Cardiac fibroblast (primary cell): ENCODE measurements at regions not wholly inside any gene's neighbourhood (a gene's known extent, or its start where the extent isn't known, plus 50 kb on each side); places are given as distances from the start of the nearest gene placed in this dataset.

Experiments
- DNase-seq, 2 donors: peaks; one replicate each; pipeline versions ENCODE4 v3.0.0 to v3.0.0-alpha.2; 2010; ENCODE audit warnings: low read depth in 2 of 2
- H3K4me3 ChIP-seq, 2 donors: replicated peaks in 1 of 2; 1 replicate in 1 of 2; 2 replicates in 1 of 2; pipeline ENCODE4 v1.5.1; 2011; ENCODE audit warnings: low read depth in 2 of 2, low read length in 2 of 2, mild to moderate bottlenecking in 2 of 2, moderate library complexity in 1 of 2
- TF ChIP-seq, protein P1 (sequence below): IDR thresholded peaks from one replicate; pipeline ENCODE4 v1.5.1; 2011; ENCODE audit warnings: low read depth, mild to moderate bottlenecking, low read length, inconsistent platforms

DNA sequence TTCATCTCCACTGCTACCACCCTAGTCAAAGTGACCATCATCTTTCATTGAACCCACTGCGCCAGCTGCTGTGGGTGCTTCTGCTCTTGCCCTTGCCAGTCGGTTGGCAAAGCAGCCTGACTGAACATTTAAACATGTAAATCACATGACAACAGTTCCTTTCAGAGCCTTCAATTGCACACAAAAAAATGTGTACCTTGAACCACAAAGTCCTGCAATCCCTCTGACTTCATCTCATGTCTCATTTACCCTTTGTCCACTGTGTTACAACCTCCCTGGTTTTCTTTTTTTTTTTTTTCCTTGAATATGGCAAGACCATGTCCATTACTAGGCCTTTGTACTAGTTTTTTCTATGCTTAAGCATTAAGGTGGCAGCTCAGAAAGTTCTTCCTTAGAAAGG is 183.5 kb downstream of the GBA3 start:
- TF ChIP-seq, protein P1, sequence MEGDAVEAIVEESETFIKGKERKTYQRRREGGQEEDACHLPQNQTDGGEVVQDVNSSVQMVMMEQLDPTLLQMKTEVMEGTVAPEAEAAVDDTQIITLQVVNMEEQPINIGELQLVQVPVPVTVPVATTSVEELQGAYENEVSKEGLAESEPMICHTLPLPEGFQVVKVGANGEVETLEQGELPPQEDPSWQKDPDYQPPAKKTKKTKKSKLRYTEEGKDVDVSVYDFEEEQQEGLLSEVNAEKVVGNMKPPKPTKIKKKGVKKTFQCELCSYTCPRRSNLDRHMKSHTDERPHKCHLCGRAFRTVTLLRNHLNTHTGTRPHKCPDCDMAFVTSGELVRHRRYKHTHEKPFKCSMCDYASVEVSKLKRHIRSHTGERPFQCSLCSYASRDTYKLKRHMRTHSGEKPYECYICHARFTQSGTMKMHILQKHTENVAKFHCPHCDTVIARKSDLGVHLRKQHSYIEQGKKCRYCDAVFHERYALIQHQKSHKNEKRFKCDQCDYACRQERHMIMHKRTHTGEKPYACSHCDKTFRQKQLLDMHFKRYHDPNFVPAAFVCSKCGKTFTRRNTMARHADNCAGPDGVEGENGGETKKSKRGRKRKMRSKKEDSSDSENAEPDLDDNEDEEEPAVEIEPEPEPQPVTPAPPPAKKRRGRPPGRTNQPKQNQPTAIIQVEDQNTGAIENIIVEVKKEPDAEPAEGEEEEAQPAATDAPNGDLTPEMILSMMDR, result no peak
- no peak for DNase-seq
- H3K4me3 ChIP-seq, result no peak overlapping the region

DNA sequence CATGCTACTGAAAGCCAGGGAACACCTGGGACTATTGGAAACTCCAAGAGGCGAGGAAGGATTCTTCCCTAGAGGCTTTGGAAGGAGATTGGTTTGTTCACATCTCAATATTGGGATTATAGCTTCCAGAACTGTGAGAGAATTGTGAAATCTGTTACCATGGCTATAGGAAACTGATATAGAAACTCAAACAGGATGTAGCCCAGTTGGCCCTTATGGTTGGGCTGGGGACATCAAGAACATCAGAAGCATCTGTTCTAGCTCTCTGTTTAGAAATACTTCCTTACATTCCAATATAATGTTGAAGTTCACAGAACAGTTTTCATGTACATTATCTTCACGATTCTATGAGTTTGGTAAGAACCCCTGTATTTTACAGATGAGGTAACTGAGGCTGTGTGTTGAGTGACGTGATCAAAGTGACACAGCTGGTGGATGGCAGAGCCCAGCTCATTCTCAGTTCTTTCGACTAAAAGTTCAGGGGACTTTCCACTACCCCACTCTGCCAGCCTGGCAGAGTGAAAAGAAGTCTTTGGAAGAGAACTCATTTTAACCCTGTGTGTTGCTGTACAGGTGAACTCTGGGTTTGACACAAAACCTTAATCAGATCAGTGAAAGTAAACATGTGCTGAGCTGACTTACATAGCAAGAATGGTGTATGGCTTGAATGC is 183.0 kb downstream of the GBA3 start:
- TF ChIP-seq, protein P1, result no peak
- DNase-seq, result no peak
- no peak overlapping the region for H3K4me3 ChIP-seq

DNA sequence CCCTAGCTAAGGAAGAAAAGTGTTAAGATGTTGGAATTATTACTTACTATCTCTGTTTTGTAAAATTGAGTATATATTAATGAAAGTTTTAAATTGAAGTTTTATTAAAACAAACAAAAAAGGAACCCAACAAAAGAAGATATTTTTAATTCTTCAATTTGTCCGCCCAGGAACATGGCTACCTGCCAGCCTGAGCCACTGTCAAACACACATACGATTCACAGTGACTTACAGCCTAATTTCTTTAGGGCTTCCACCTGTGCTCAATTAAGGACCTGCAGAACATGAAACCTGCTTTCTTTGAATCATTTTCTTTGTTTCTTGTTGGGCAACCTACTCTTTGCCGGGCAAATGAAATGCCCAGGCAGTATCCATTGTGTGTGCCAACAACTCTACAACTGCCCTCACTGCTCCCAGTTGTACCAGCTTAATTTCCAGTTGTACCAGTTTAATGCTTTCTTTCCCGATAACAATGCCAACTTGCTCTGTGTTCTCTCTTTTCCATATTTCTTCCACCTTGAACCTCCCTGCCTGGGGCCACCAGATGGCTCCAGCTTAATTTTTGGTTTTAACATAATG is 181.7 kb downstream of the GBA3 start:
- no peak overlapping the region for H3K4me3 ChIP-seq
- TF ChIP-seq, protein P1, result no peak

DNA sequence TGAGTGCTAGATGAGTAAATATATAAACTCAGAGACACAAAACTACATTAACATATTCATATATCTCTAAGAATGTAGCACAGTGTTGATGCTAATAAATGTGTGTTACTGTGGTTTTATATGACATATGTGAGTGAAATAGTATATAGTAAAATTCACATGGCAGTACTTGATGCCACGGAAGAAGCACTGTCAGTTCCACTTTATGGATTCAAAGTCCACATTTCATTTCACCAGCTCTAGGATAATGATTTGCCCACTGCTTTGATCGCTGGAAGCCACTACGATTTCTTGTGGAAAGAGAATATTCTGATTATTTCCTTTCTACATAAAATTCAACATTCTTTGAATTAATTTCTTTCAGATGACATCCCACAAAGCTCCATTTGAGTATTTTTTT is 181.2 kb downstream of the GBA3 start:
- no peak for DNase-seq
- no peak overlapping the region for H3K4me3 ChIP-seq
- TF ChIP-seq, protein P1, result no peak

More for the DNA sequence above, 181.7 kb downstream of the GBA3 start:
- no peak for DNase-seq

DNA sequence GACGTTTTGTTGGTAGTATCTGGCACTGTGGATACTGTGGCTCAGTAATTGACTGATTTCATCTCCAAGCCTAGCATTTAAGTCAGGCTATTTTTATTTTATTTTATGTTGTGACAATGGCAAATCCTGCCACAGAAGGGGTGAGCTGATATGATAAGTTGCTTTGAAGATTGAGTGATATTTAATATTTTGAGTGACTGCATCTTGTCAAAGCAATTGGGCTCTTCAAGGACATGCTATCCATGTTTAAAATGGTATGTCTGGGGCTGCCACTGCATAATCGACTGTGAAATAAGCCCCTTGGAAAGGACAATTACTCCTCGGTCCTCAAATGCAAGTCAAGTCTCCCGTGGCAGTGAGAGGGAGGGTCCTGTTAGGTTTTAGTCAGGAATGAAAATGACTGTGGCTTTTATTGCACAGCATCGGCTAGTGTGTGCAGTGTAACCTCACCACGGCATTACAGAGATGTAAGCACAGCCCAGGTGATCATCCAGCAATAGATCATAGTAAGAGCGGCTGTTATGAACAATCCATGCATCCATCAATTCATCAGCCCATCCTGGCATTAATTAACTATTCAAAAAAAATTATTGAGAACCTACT is 178.2 kb downstream of the GBA3 start:
- TF ChIP-seq, protein P1, result no peak
- no peak overlapping the region for H3K4me3 ChIP-seq
- no peak for DNase-seq

DNA sequence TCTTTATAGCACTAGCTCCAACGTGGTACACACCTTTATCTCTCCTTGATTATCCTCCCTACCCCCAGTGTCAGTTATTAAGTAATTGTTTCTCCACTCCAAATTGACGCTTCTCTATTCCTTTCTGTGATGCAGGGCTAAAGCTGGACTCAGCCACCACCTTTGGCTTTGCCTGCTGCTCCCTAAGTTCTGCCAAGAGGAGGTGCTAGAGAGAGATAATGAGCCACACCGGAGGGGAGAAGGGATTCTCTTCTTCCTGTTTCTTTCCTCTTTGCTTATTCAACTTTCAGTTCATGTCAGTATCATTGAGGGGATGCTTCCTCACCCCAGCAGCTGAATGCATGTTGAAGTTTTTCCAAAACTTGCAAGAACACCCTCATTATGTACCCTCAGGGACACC is 176.5 kb downstream of the GBA3 start:
- no peak for DNase-seq
- H3K4me3 ChIP-seq, result no peak overlapping the region
- TF ChIP-seq, protein P1, result no peak
